ENCODE measurements at regions not wholly inside any gene's neighbourhood (a gene's known extent, or its start where the extent isn't known, plus 50 kb on each side); places are given as distances from the start of the nearest gene placed in this dataset.
A peak's percentile ranks its signal among the peaks of the same experiment; 100 is the strongest.

DNA sequence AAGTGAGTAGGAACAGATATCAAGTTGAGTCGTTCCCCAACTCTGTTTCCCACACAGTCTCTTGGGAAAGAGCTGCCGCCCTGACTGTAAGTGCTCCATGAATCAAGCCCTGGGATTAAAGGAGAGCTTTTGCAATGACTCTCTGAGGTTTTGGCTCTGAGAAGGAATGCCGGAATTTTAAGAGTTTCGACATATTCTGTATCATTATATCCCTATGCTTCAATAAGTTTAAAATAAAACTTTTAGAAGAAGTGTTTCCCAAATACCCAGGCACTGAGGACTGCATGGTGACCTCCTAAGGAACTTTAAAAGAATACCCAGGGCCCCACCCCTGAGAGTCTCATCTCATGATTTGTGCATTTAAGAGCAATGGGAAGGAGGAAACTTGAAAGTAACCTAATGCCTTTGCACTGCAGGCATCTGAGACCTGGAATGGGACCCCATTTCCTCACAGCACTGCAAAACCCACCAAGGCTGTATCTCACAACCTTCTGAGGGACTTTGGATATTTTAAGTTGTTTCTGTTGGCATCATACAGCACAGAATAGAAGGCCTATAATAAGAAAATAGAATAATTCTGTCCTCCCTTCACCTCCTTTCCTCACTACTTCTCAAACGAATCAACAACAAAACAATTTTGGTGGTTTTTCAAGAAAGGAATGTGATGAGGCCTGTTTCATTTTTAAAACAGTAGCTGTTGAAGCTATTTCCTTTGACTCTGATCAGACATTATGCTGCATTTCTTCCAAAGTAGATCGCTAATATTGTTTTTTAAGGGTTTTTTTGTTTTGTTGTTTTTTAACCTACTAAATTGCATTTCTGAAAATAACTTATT lies 121.2 kb downstream of the GASK1B start:
- no peak overlapping the region for H3K4me2 ChIP-seq
- no peak overlapping the region for H3K27ac ChIP-seq (ENCODE audit: low read depth)
- no peak overlapping the region for H3K4me3 ChIP-seq
- no peak for DNase-seq (ENCODE audit: low spot score)
- Mint-ChIP-seq H3K27ac (no peak overlapping the region), H3K27me3 (ENCODE audit: insufficient read depth, low read depth, poor library complexity) (no peaks in the 10 kb centered on the region), H3K4me1 (no peaks in the 10 kb centered on the region), H3K9me3 (no peaks in the 10 kb centered on the region), H3K4me3 (no peak overlapping the region), H3K36me3 (ENCODE audit: low read depth) (no peaks in the 10 kb centered on the region)
- no peaks in the 10 kb centered on the region for H3K9me2 ChIP-seq (ENCODE audit: insufficient read depth)
- no peaks in the 10 kb centered on the region for H3K4me1 ChIP-seq (ENCODE audit: insufficient read depth)
- no peak for TF ChIP-seq POLR2AphosphoS5 (IDR thresholded peaks at IDR 0.05; ENCODE audit: low read depth)
- TF ChIP-seq STAT1 (IDR thresholded peaks at IDR 0.05; ENCODE audit: unreplicated experiment), result no peak
- no peak for TF ChIP-seq JUNB (IDR thresholded peaks at IDR 0.05; ENCODE audit: unreplicated experiment)
- no peak for TF ChIP-seq CREB1 (CRISPR knock-in tag; IDR thresholded peaks at IDR 0.05; ENCODE audit: low read depth)
- no peak for TF ChIP-seq ZNF331 (CRISPR knock-in tag; IDR thresholded peaks at IDR 0.05; ENCODE audit: low read depth)
- no peak for TF ChIP-seq NANOG (IDR thresholded peaks at IDR 0.05; ENCODE audit: borderline replicate concordance)
- TF ChIP-seq, protein P1, sequence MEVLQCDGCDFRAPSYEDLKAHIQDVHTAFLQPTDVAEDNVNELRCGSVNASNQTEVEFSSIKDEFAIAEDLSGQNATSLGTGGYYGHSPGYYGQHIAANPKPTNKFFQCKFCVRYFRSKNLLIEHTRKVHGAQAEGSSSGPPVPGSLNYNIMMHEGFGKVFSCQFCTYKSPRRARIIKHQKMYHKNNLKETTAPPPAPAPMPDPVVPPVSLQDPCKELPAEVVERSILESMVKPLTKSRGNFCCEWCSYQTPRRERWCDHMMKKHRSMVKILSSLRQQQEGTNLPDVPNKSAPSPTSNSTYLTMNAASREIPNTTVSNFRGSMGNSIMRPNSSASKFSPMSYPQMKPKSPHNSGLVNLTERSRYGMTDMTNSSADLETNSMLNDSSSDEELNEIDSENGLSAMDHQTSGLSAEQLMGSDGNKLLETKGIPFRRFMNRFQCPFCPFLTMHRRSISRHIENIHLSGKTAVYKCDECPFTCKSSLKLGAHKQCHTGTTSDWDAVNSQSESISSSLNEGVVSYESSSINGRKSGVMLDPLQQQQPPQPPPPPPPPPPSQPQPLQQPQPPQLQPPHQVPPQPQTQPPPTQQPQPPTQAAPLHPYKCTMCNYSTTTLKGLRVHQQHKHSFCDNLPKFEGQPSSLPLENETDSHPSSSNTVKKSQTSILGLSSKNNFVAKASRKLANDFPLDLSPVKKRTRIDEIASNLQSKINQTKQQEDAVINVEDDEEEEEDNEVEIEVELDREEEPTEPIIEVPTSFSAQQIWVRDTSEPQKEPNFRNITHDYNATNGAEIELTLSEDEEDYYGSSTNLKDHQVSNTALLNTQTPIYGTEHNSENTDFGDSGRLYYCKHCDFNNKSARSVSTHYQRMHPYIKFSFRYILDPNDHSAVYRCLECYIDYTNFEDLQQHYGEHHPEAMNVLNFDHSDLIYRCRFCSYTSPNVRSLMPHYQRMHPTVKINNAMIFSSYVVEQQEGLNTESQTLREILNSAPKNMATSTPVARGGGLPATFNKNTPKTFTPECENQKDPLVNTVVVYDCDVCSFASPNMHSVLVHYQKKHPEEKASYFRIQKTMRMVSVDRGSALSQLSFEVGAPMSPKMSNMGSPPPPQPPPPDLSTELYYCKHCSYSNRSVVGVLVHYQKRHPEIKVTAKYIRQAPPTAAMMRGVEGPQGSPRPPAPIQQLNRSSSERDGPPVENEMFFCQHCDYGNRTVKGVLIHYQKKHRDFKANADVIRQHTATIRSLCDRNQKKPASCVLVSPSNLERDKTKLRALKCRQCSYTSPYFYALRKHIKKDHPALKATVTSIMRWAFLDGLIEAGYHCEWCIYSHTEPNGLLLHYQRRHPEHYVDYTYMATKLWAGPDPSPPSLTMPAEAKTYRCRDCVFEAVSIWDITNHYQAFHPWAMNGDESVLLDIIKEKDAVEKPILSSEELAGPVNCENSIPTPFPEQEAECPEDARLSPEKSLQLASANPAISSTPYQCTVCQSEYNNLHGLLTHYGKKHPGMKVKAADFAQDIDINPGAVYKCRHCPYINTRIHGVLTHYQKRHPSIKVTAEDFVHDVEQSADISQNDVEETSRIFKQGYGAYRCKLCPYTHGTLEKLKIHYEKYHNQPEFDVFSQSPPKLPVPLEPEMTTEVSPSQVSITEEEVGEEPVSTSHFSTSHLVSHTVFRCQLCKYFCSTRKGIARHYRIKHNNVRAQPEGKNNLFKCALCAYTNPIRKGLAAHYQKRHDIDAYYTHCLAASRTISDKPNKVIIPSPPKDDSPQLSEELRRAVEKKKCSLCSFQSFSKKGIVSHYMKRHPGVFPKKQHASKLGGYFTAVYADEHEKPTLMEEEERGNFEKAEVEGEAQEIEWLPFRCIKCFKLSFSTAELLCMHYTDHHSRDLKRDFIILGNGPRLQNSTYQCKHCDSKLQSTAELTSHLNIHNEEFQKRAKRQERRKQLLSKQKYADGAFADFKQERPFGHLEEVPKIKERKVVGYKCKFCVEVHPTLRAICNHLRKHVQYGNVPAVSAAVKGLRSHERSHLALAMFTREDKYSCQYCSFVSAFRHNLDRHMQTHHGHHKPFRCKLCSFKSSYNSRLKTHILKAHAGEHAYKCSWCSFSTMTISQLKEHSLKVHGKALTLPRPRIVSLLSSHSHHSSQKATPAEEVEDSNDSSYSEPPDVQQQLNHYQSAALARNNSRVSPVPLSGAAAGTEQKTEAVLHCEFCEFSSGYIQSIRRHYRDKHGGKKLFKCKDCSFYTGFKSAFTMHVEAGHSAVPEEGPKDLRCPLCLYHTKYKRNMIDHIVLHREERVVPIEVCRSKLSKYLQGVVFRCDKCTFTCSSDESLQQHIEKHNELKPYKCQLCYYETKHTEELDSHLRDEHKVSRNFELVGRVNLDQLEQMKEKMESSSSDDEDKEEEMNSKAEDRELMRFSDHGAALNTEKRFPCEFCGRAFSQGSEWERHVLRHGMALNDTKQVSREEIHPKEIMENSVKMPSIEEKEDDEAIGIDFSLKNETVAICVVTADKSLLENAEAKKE (CRISPR knock-in tag; IDR thresholded peaks at IDR 0.05), result no peak
- no peak for TF ChIP-seq EZH2phosphoT487 (IDR thresholded peaks at IDR 0.05; ENCODE audit: unreplicated experiment)
- TF ChIP-seq EZH2 (IDR thresholded peaks at IDR 0.05; ENCODE audit: low read depth, unreplicated experiment), result no peak
- TF ChIP-seq, protein P2, sequence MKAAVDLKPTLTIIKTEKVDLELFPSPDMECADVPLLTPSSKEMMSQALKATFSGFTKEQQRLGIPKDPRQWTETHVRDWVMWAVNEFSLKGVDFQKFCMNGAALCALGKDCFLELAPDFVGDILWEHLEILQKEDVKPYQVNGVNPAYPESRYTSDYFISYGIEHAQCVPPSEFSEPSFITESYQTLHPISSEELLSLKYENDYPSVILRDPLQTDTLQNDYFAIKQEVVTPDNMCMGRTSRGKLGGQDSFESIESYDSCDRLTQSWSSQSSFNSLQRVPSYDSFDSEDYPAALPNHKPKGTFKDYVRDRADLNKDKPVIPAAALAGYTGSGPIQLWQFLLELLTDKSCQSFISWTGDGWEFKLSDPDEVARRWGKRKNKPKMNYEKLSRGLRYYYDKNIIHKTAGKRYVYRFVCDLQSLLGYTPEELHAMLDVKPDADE (IDR thresholded peaks at IDR 0.05), result no peak
- TF ChIP-seq, protein P3, sequence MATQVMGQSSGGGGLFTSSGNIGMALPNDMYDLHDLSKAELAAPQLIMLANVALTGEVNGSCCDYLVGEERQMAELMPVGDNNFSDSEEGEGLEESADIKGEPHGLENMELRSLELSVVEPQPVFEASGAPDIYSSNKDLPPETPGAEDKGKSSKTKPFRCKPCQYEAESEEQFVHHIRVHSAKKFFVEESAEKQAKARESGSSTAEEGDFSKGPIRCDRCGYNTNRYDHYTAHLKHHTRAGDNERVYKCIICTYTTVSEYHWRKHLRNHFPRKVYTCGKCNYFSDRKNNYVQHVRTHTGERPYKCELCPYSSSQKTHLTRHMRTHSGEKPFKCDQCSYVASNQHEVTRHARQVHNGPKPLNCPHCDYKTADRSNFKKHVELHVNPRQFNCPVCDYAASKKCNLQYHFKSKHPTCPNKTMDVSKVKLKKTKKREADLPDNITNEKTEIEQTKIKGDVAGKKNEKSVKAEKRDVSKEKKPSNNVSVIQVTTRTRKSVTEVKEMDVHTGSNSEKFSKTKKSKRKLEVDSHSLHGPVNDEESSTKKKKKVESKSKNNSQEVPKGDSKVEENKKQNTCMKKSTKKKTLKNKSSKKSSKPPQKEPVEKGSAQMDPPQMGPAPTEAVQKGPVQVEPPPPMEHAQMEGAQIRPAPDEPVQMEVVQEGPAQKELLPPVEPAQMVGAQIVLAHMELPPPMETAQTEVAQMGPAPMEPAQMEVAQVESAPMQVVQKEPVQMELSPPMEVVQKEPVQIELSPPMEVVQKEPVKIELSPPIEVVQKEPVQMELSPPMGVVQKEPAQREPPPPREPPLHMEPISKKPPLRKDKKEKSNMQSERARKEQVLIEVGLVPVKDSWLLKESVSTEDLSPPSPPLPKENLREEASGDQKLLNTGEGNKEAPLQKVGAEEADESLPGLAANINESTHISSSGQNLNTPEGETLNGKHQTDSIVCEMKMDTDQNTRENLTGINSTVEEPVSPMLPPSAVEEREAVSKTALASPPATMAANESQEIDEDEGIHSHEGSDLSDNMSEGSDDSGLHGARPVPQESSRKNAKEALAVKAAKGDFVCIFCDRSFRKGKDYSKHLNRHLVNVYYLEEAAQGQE (IDR thresholded peaks at IDR 0.05; ENCODE audit: unreplicated experiment), result no peak
- no peak for TF ChIP-seq ZNF114 (CRISPR knock-in tag; IDR thresholded peaks at IDR 0.05)
- TF ChIP-seq, protein P4, sequence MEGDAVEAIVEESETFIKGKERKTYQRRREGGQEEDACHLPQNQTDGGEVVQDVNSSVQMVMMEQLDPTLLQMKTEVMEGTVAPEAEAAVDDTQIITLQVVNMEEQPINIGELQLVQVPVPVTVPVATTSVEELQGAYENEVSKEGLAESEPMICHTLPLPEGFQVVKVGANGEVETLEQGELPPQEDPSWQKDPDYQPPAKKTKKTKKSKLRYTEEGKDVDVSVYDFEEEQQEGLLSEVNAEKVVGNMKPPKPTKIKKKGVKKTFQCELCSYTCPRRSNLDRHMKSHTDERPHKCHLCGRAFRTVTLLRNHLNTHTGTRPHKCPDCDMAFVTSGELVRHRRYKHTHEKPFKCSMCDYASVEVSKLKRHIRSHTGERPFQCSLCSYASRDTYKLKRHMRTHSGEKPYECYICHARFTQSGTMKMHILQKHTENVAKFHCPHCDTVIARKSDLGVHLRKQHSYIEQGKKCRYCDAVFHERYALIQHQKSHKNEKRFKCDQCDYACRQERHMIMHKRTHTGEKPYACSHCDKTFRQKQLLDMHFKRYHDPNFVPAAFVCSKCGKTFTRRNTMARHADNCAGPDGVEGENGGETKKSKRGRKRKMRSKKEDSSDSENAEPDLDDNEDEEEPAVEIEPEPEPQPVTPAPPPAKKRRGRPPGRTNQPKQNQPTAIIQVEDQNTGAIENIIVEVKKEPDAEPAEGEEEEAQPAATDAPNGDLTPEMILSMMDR (conservative IDR thresholded peaks at IDR 0.05; ENCODE audit: low read depth in 2 of 2), result no peak
- no peaks in the 10 kb centered on the region for H4K20me1 ChIP-seq (replicated peaks; ENCODE audit: insufficient read depth)
- ATAC-seq, result no peak
- no peaks in the 10 kb centered on the region for H3K27me3 ChIP-seq (ENCODE audit: insufficient read depth)
- H3K79me2 ChIP-seq (replicated peaks; ENCODE audit: insufficient read depth), result no peaks in the 10 kb centered on the region
- H3K36me3 ChIP-seq (ENCODE audit: insufficient read depth), result no peaks in the 10 kb centered on the region
- 0 out of 2 replicates have a peak overlapping the region, but pooled peaks have one; percentile 9 for H2AFZ ChIP-seq
- no peaks in the 10 kb centered on the region for H3F3A ChIP-seq (replicated peaks; ENCODE audit: low read depth)
